ENCODE measurements at regions not wholly inside any gene's neighbourhood (a gene's known extent, or its start where the extent isn't known, plus 50 kb on each side); places are given as distances from the start of the nearest gene placed in this dataset.

GRCh38 chr7:22895828-22896165 is 73.1 kb upstream of the TOMM7 start:
- in situ Hi-C loops (cut with HindIII; ENCODE audit: low pct_ligation_motif_present, low sequenced_read_pairs): no loop called here
- Histone ChIP-seq H3K27ac (no peak overlapping the region), H3K36me3 (replicated peaks) (no peaks in the 10 kb centered on the region), H3K4me3 (ENCODE audit: low read depth, low read length) (no peak overlapping the region), H3K27me3 (replicated peaks) (no peaks in the 10 kb centered on the region)
- TF ChIP-seq, protein P1, sequence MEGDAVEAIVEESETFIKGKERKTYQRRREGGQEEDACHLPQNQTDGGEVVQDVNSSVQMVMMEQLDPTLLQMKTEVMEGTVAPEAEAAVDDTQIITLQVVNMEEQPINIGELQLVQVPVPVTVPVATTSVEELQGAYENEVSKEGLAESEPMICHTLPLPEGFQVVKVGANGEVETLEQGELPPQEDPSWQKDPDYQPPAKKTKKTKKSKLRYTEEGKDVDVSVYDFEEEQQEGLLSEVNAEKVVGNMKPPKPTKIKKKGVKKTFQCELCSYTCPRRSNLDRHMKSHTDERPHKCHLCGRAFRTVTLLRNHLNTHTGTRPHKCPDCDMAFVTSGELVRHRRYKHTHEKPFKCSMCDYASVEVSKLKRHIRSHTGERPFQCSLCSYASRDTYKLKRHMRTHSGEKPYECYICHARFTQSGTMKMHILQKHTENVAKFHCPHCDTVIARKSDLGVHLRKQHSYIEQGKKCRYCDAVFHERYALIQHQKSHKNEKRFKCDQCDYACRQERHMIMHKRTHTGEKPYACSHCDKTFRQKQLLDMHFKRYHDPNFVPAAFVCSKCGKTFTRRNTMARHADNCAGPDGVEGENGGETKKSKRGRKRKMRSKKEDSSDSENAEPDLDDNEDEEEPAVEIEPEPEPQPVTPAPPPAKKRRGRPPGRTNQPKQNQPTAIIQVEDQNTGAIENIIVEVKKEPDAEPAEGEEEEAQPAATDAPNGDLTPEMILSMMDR (IDR thresholded peaks at IDR 0.05; ENCODE audit: low read depth, low read length, missing control alignments): no peak
- no peak for DNase-seq

GRCh38 chr7:22895140-22895827 is 72.6 kb upstream of the TOMM7 start:
- TF ChIP-seq, protein P1 (IDR thresholded peaks at IDR 0.05; ENCODE audit: low read depth, low read length, missing control alignments): no peak
- H3K27ac ChIP-seq: no peak overlapping the region
- DNase-seq: no peak
- no peak overlapping the region for H3K4me3 ChIP-seq (ENCODE audit: low read depth, low read length)
- no peaks in the 10 kb centered on the region for H3K27me3 ChIP-seq (replicated peaks)
- H3K36me3 ChIP-seq (replicated peaks): no peaks in the 10 kb centered on the region
- in situ Hi-C loops (cut with HindIII; ENCODE audit: low pct_ligation_motif_present, low sequenced_read_pairs): no loop called here

DNA sequence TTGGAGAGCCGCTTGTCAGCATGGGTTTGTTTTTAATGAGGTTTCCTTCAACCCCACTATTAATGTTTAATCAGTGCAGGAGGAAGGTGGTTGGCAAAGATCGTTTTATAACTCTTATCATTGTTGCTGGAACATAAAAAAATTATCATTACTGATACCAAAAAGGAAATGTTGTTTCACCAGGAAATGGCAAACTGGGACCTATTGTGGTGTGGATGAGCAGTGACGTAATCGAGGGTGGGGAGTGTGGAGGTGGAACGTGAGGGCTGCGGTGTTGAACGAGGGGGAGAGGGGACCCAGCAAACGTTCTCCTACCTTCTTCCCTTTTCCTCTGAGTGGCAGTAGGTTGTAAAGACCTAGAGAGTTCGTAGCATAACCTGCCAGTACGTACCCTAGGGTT is 71.9 kb upstream of the TOMM7 start:
- TF ChIP-seq, protein P1 (IDR thresholded peaks at IDR 0.05; ENCODE audit: low read depth, low read length, missing control alignments): no peak
- no peak for DNase-seq
- Histone ChIP-seq H3K27me3 (replicated peaks) (no peaks in the 10 kb centered on the region), H3K4me3 (ENCODE audit: low read depth, low read length) (no peak overlapping the region), H3K36me3 (replicated peaks) (no peaks in the 10 kb centered on the region), H3K27ac (no peak overlapping the region)
- in situ Hi-C loops (cut with HindIII; ENCODE audit: low pct_ligation_motif_present, low sequenced_read_pairs): no loop called here

- in situ Hi-C loops (cut with HindIII; ENCODE audit: low pct_ligation_motif_present, low sequenced_read_pairs): no loop called here
- Histone ChIP-seq H3K27ac (no peak overlapping the region), H3K36me3 (replicated peaks) (no peaks in the 10 kb centered on the region), H3K4me3 (ENCODE audit: low read depth, low read length) (no peak overlapping the region), H3K27me3 (replicated peaks) (no peaks in the 10 kb centered on the region)
- no peak for DNase-seq
- TF ChIP-seq, protein P1 (IDR thresholded peaks at IDR 0.05; ENCODE audit: low read depth, low read length, missing control alignments): no peak
These were observed 68.1 kb upstream of the TOMM7 start for GRCh38 chr7:22890773-22891172.

DNA sequence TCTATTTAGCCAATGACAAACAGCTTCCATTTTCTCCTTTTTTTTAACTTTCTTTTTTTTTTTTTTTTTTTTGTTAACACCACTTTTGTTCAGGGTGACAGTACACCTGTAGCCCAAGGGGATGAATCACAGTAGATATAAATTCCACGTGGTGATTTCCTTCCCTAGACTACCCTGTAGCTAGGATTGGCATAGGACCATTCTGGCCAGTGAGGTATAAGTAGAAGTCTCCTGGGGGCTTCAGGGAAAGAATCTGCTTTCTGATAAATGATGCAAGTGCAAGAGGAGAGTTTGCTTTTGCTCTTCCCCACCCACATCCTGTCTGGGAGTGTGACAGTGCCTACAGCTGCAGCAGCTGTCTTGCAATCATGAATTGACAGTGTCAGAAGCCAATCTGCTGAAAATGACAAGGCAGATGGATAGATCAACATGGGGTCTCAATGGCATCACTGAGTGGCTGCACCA is 63.2 kb upstream of the TOMM7 start:
- Histone ChIP-seq H3K27ac (no peak overlapping the region), H3K4me3 (ENCODE audit: low read depth, low read length) (no peak overlapping the region), H3K36me3 (replicated peaks) (no peaks in the 10 kb centered on the region), H3K27me3 (replicated peaks) (no peaks in the 10 kb centered on the region)
- no peak for DNase-seq
- in situ Hi-C loops (cut with HindIII; ENCODE audit: low pct_ligation_motif_present, low sequenced_read_pairs): no loop called here
- TF ChIP-seq, protein P1 (IDR thresholded peaks at IDR 0.05; ENCODE audit: low read depth, low read length, missing control alignments): no peak

Measured in brain microvascular endothelial cell (primary cell).